H9 (cell line): ENCODE measurements at regions not wholly inside any gene's neighbourhood (a gene's known extent, or its start where the extent isn't known, plus 50 kb on each side); places are given as distances from the start of the nearest gene placed in this dataset.
"Not testable (repeated sequence)": the region's sequence is repeated elsewhere in the genome, so short reads cannot be mapped to it uniquely, and the experiment has no call there.

Experiments used
- DNase-seq: peaks from one replicate; pipeline ENCODE4 v3.0.0-alpha.2; 2017
- H2AFZ ChIP-seq: one replicate; pipeline ENCODE4 v1.6.1; 2013; ENCODE audit warnings: mild to moderate bottlenecking, low read length, control low read depth, moderate library complexity
- H2AK5ac ChIP-seq: 2 replicates; pipeline ENCODE4 v1.6.1; 2013; ENCODE audit warnings: low read length, control low read depth, mixed read lengths; ENCODE audit not compliant: insufficient read length
- H2BK120ac ChIP-seq: one replicate; pipeline ENCODE4 v1.6.1; 2013; ENCODE audit warnings: low read depth, mild to moderate bottlenecking, low read length, control low read depth, inconsistent platforms; ENCODE audit not compliant: poor library complexity, severe bottlenecking
- H2BK12ac ChIP-seq: 2 replicates; pipeline ENCODE4 v1.6.1; 2013; ENCODE audit warnings: low read length, control low read depth, mixed read lengths, low read depth; ENCODE audit not compliant: insufficient read length
- H2BK15ac ChIP-seq: 2 replicates; pipeline ENCODE4 v1.6.1; 2013; ENCODE audit warnings: low read depth, low read length, control low read depth
- H2BK20ac ChIP-seq: one replicate; pipeline ENCODE4 v1.6.1; 2013; ENCODE audit warnings: low read depth, mild to moderate bottlenecking, low read length, control low read depth, inconsistent platforms; ENCODE audit not compliant: poor library complexity, severe bottlenecking
- H2BK5ac ChIP-seq: 2 replicates; pipeline ENCODE4 v1.6.1; 2013; ENCODE audit warnings: low read length, control low read depth, mixed read lengths; ENCODE audit not compliant: insufficient read length
- H3K14ac ChIP-seq: 2 replicates; pipeline ENCODE4 v1.6.1; 2013; ENCODE audit warnings: low read length, control low read depth; ENCODE audit not compliant: insufficient read depth
- H3K18ac ChIP-seq: 2 replicates; pipeline ENCODE4 v1.6.1; 2013; ENCODE audit warnings: low read depth, mild to moderate bottlenecking, mixed read lengths, low read length, control low read depth; ENCODE audit not compliant: insufficient read length
- H3K23ac ChIP-seq: 2 replicates; pipeline ENCODE4 v1.6.1; 2013; ENCODE audit warnings: low read length, control low read depth, mixed read lengths, low read depth; ENCODE audit not compliant: insufficient read length
- H3K23me2 ChIP-seq: 2 replicates; pipeline ENCODE4 v1.6.1; 2013; ENCODE audit warnings: low read depth, mild to moderate bottlenecking, mixed read lengths, low read length, control low read depth; ENCODE audit not compliant: insufficient read length, poor library complexity, severe bottlenecking
- H3K27ac ChIP-seq: 2 replicates; pipeline ENCODE4 v1.5.1; 2013; ENCODE audit warnings: low read length, control low read depth, mixed read lengths, low read depth; ENCODE audit not compliant: insufficient read length
- H3K27me3 ChIP-seq: 2 replicates; pipeline ENCODE4 v1.6.1; 2013; ENCODE audit warnings: low read length, control low read depth, inconsistent platforms; ENCODE audit not compliant: insufficient read depth
- H3K4ac ChIP-seq: 2 replicates; pipeline ENCODE4 v1.6.1; 2013; ENCODE audit warnings: low read depth, mild to moderate bottlenecking, control low read depth, inconsistent platforms, low read length, moderate library complexity
- H3K4me1 ChIP-seq: 2 replicates; pipeline ENCODE4 v1.6.1; 2013; ENCODE audit warnings: low read length, control low read depth, inconsistent platforms; ENCODE audit not compliant: insufficient read depth
- H3K4me2 ChIP-seq: 2 replicates; pipeline ENCODE4 v1.6.1; 2013; ENCODE audit warnings: low read length, control low read depth, mixed read lengths; ENCODE audit not compliant: insufficient read length, insufficient read depth
- H3K56ac ChIP-seq: 2 replicates; pipeline ENCODE4 v1.6.1; 2013; ENCODE audit warnings: low read depth, mild to moderate bottlenecking, mixed read lengths, low read length, control low read depth; ENCODE audit not compliant: insufficient read length
- H3K79me1 ChIP-seq: 2 replicates; pipeline ENCODE4 v1.6.1; 2013; ENCODE audit warnings: low read depth, mild to moderate bottlenecking, moderate library complexity, low read length, control low read depth, inconsistent platforms; ENCODE audit not compliant: insufficient read depth, poor library complexity, severe bottlenecking
- H3K79me2 ChIP-seq: 2 replicates; pipeline ENCODE4 v1.6.1; 2013; ENCODE audit warnings: low read length, control low read depth, inconsistent platforms; ENCODE audit not compliant: insufficient read depth
- H3K9ac ChIP-seq: 2 replicates; pipeline ENCODE4 v1.6.1; 2013; ENCODE audit warnings: low read length, control low read depth, mixed read lengths; ENCODE audit not compliant: insufficient read length; ENCODE audit errors: extremely low read depth
- H3K9me3 ChIP-seq: one replicate; pipeline ENCODE4 v1.6.1; 2013; ENCODE audit warnings: low read depth, low read length, inconsistent platforms; ENCODE audit not compliant: control insufficient read depth
- H3T11ph ChIP-seq: one replicate; pipeline ENCODE4 v1.6.1; 2013; ENCODE audit warnings: mild to moderate bottlenecking, low read length, control low read depth, inconsistent platforms
- H4K20me1 ChIP-seq: one replicate; pipeline ENCODE4 v1.6.1; 2013; ENCODE audit not compliant: control insufficient read depth, insufficient read length, insufficient read depth
- H4K5ac ChIP-seq: 2 replicates; pipeline ENCODE4 v1.6.1; 2013; ENCODE audit warnings: low read depth, mild to moderate bottlenecking, mixed read lengths, low read length, control low read depth; ENCODE audit not compliant: insufficient read length
- H4K8ac ChIP-seq: replicated peaks from 2 replicates; pipeline ENCODE4 v1.6.1; 2013; ENCODE audit warnings: low read length, control low read depth, mixed read lengths, low read depth; ENCODE audit not compliant: insufficient read length
- H4K91ac ChIP-seq: 2 replicates; pipeline ENCODE4 v1.6.1; 2013; ENCODE audit warnings: low read depth, mild to moderate bottlenecking, moderate library complexity, mixed read lengths, low read length, control low read depth; ENCODE audit not compliant: insufficient read length
- H3K27ac Mint-ChIP-seq, 3 experiments: 2 replicates in 2 of 3; 3 replicates in 1 of 3; pipeline ENCODE4 v1.8.0; 2020 to 2021; ENCODE audit warnings: mixed read lengths in 3 of 3, mild to moderate bottlenecking in 1 of 3, moderate library complexity in 1 of 3
- H3K27me3 Mint-ChIP-seq: 2 replicates; pipeline ENCODE4 v1.8.0; 2021; ENCODE audit warnings: low read depth, mild to moderate bottlenecking, moderate library complexity, mixed read lengths
- H3K36me3 Mint-ChIP-seq, 3 experiments: 2 replicates in 2 of 3; 3 replicates in 1 of 3; pipeline ENCODE4 v1.8.0; 2020 to 2021; ENCODE audit warnings: low read depth in 3 of 3, mixed read lengths in 3 of 3; ENCODE audit not compliant: insufficient read depth in 1 of 3
- H3K4me1 Mint-ChIP-seq, 2 experiments: 2 replicates each; pipeline ENCODE4 v1.8.0; 2020; ENCODE audit warnings: mixed read lengths in 2 of 2
- H3K4me3 Mint-ChIP-seq, 2 experiments: 2 replicates in 1 of 2; 3 replicates in 1 of 2; pipeline ENCODE4 v1.8.0; 2020 to 2021; ENCODE audit warnings: mild to moderate bottlenecking in 2 of 2, mixed read lengths in 2 of 2, moderate library complexity in 1 of 2
- H3K9me3 Mint-ChIP-seq, 2 experiments: 2 replicates in 1 of 2; 3 replicates in 1 of 2; pipeline ENCODE4 v1.8.0; 2020; ENCODE audit warnings: mild to moderate bottlenecking in 2 of 2, mixed read lengths in 2 of 2, moderate library complexity in 1 of 2
- WGBS: extraction: QIAGEN DNeasy Blood & Tissue Kit; methylation state at CpG from one replicate; pipeline ENCODE4 v1.1.7; 2013; ENCODE audit warnings: missing lambda C conversion rate, low lambda C conversion rate, mixed read lengths; ENCODE audit not compliant: insufficient read length; ENCODE audit errors: extremely low coverage; 5-methylcytosine and 5-hydroxymethylcytosine counted together
- TF ChIP-seq, protein P1 (sequence below): fragments of 200-600 bp; sonication (generic); conservative IDR thresholded peaks from 3 replicates; pipeline ENCODE4 v1.8.0; 2021; ENCODE audit warnings: antibody characterized with exemption, mild to moderate bottlenecking

DNA sequence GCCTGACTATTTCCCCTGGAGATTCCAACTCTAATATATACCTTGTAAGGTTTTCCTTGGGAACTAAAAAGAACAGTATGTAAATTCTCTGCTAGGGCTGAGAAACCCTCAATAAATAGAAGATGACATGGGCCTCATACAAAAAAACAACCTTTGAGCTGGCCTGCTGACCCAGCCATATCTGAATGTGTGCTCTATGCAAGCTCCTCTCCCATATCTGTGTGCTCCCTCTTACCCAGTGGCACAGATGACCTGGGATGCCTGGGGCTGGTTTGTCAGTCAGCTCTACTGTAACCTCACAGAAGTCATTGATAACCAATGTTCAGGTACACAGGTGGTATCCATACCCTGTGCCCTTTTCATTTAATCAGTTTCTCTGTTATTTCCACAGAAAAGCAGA is 329.2 kb downstream of the SEC16B start:
- H3K23me2 ChIP-seq = no peaks in the 10 kb centered on the region
- H3K4ac ChIP-seq = no peak overlapping the region
- H2BK15ac ChIP-seq = no peak overlapping the region
- H3K79me1 ChIP-seq = no peaks in the 10 kb centered on the region
- H3K14ac ChIP-seq = no peak overlapping the region
- Mint-ChIP-seq H3K27me3 (no peaks in the 10 kb centered on the region), H3K4me3 (no peak overlapping the region), H3K27ac (no peak overlapping the region), H3K4me1 (no peaks in the 10 kb centered on the region), H3K9me3 (no peaks in the 10 kb centered on the region), H3K36me3 (no peaks in the 10 kb centered on the region)
- TF ChIP-seq, protein P1, sequence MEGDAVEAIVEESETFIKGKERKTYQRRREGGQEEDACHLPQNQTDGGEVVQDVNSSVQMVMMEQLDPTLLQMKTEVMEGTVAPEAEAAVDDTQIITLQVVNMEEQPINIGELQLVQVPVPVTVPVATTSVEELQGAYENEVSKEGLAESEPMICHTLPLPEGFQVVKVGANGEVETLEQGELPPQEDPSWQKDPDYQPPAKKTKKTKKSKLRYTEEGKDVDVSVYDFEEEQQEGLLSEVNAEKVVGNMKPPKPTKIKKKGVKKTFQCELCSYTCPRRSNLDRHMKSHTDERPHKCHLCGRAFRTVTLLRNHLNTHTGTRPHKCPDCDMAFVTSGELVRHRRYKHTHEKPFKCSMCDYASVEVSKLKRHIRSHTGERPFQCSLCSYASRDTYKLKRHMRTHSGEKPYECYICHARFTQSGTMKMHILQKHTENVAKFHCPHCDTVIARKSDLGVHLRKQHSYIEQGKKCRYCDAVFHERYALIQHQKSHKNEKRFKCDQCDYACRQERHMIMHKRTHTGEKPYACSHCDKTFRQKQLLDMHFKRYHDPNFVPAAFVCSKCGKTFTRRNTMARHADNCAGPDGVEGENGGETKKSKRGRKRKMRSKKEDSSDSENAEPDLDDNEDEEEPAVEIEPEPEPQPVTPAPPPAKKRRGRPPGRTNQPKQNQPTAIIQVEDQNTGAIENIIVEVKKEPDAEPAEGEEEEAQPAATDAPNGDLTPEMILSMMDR = no peak
- H2AFZ ChIP-seq = no peak overlapping the region
- no peaks in the 10 kb centered on the region for H3K79me2 ChIP-seq
- H3K27ac ChIP-seq = no peak overlapping the region
- no peak overlapping the region for H2AK5ac ChIP-seq
- no peak overlapping the region for H3K56ac ChIP-seq
- H3K9ac ChIP-seq = no peak overlapping the region
- H3T11ph ChIP-seq = no peak overlapping the region
- H4K5ac ChIP-seq = no peak overlapping the region
- H4K91ac ChIP-seq = no peak overlapping the region
- H3K18ac ChIP-seq = no peak overlapping the region
- H3K9me3 ChIP-seq = no peaks in the 10 kb centered on the region
- H4K20me1 ChIP-seq = no peaks in the 10 kb centered on the region
- H2BK5ac ChIP-seq = no peak overlapping the region
- no peak overlapping the region for H3K4me2 ChIP-seq
- H2BK12ac ChIP-seq = no peak overlapping the region
- H3K23ac ChIP-seq = no peak overlapping the region
- H2BK20ac ChIP-seq = no peak overlapping the region
- no peak for DNase-seq
- no peaks in the 10 kb centered on the region for H3K4me1 ChIP-seq
- H3K27me3 ChIP-seq = no peaks in the 10 kb centered on the region
- no peak overlapping the region for H2BK120ac ChIP-seq
- H4K8ac ChIP-seq = no peak overlapping the region

DNA sequence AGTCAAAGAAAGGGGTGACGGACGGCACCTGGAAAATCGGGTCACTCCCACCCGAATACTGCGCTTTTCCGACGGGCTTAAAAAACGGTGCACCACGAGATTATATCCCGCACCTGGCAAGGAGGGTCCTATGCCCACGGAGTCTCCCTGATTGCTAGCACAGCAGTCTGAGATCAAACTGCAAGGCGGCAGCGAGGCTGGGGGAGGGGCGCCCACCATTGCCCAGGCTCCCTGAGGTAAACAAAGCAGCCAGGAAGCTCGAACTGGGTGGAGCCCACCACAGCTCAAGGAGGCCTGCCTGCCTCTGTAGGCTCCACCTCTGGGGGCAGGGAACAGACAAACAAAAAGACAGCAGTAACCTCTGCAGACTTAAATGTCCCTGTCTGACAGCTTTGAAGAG is 335.7 kb downstream of the SEC16B start:
- not testable (repeated sequence) for H3K27me3 Mint-ChIP-seq, H2BK12ac ChIP-seq, H3K4me1 Mint-ChIP-seq, H2AFZ ChIP-seq, H3K79me2 ChIP-seq, H3K9me3 ChIP-seq, H4K20me1 ChIP-seq, H3K56ac ChIP-seq, H3K9me3 Mint-ChIP-seq, H3K27me3 ChIP-seq, H3K36me3 Mint-ChIP-seq, H3K23me2 ChIP-seq, H3K14ac ChIP-seq, H4K5ac ChIP-seq, H3K9ac ChIP-seq, H4K8ac ChIP-seq, H2BK5ac ChIP-seq, H2BK20ac ChIP-seq, H3K79me1 ChIP-seq, H4K91ac ChIP-seq, H2BK120ac ChIP-seq, H3T11ph ChIP-seq, H3K4me1 ChIP-seq, H2AK5ac ChIP-seq, H3K23ac ChIP-seq, H2BK15ac ChIP-seq, H3K4ac ChIP-seq, H3K18ac ChIP-seq, H3K27ac ChIP-seq, H3K4me2 ChIP-seq
- DNase-seq = peak; percentile 48
- H3K4me3 Mint-ChIP-seq = peak overlapping the region in 1 of 2 experiments; percentile 76; a peak in 2 of 5 replicates
- no CpG with 5 or more reads among the region's 15 CpGs for WGBS
- H3K27ac Mint-ChIP-seq = peak overlapping the region in 2 of 3 experiments; percentile 62 to 93; a peak in 2 of 7 replicates
